Endothelial cell of umbilical vein (primary cell): ENCODE measurements at regions not wholly inside any gene's neighbourhood (a gene's known extent, or its start where the extent isn't known, plus 50 kb on each side); places are given as distances from the start of the nearest gene placed in this dataset.

ENCODE experiments used
- BruUV-seq: library from RNA; stranded (reverse); fragments of 400-500 nt; replicated peaks from 2 replicates; lab custom pipeline; 2021; lab: Mats Ljungman, UMichigan
- CTCF ChIA-PET: fragments of 300-600, 350-600 bp; sonication (Branson Sonifier 250); formaldehyde crosslinking; loops from one replicate; lab custom pipeline; 2021; ENCODE audit warnings: antibody characterized with exemption, inconsistent platforms; lab: Charles Lee
- POLR2A ChIA-PET: fragments of 300-600, 350-600 bp; sonication (Branson Sonifier 250); formaldehyde crosslinking; loops from one replicate; lab custom pipeline; 2021; ENCODE audit warnings: antibody characterized with exemption, inconsistent platforms; lab: Charles Lee
- DNase-seq: peaks from one replicate; pipeline ENCODE4 v3.0.0-alpha.2; 2011; ENCODE audit warnings: low read depth, low spot score
- FAIRE-seq: peaks from 2 replicates; lab custom pipeline; 2011; peaks lifted over from hg19 to GRCh38; lab: Jason Lieb, UNC
- H2AFZ ChIP-seq: 2 replicates; pipeline ENCODE4 v1.6.0; 2012; ENCODE audit warnings: low read depth, low read length, control low read depth, inconsistent platforms
- H3K27ac ChIP-seq: 2 replicates; pipeline ENCODE4 v1.5.1; 2011; ENCODE audit warnings: low read depth, mild to moderate bottlenecking, control low read depth, low read length, moderate library complexity; ENCODE audit not compliant: insufficient read depth
- H3K27me3 ChIP-seq, 2 experiments: 2 replicates each; pipeline versions ENCODE4 v1.6.0 to v1.6.1; 2011; ENCODE audit warnings: low read length in 2 of 2, mixed read lengths in 1 of 2; ENCODE audit not compliant: control insufficient read depth in 2 of 2, insufficient read depth in 2 of 2
- H3K36me3 ChIP-seq, 2 experiments: 2 replicates in 1 of 2; 3 replicates in 1 of 2; pipeline ENCODE4 v1.5.1; 2011; ENCODE audit warnings: low read length in 2 of 2, mild to moderate bottlenecking in 1 of 2, moderate library complexity in 1 of 2; ENCODE audit not compliant: control insufficient read depth in 2 of 2, insufficient read depth in 2 of 2; ENCODE audit errors: extremely low read depth in 1 of 2
- H3K4me1 ChIP-seq: 3 replicates; pipeline ENCODE4 v1.5.1; 2011; ENCODE audit warnings: mild to moderate bottlenecking, low read length; ENCODE audit not compliant: control insufficient read depth, insufficient read depth; ENCODE audit errors: extremely low read depth
- H3K4me2 ChIP-seq: 2 replicates; pipeline ENCODE4 v1.6.1; 2011; ENCODE audit warnings: low read length, control low read depth, mixed read lengths; ENCODE audit not compliant: insufficient read depth
- H3K4me3 ChIP-seq, 3 experiments: fragments of 200-600 bp in 1 of 3; sonication (generic), shearing (Covaris generic) in 1 of 3; replicated peaks in 1 of 3; 2 replicates each; pipeline ENCODE4 v1.5.1; 2011 to 2016; ENCODE audit warnings: control low read depth in 3 of 3, low read length in 3 of 3, mild to moderate bottlenecking in 2 of 3, inconsistent platforms in 1 of 3, low read depth in 1 of 3, moderate library complexity in 1 of 3; ENCODE audit not compliant: insufficient read depth in 1 of 3
- H3K79me2 ChIP-seq: 2 replicates; pipeline ENCODE4 v1.6.0; 2012; ENCODE audit warnings: low read length, inconsistent platforms; ENCODE audit not compliant: control insufficient read depth, insufficient read depth
- H3K9ac ChIP-seq: replicated peaks from 2 replicates; pipeline ENCODE3; 2011; ENCODE audit warnings: low read length, control low read depth; ENCODE audit not compliant: insufficient read depth; ENCODE audit errors: extremely low read depth
- H3K9me1 ChIP-seq: replicated peaks from 3 replicates; pipeline ENCODE4 v1.6.0; 2011; ENCODE audit warnings: mild to moderate bottlenecking, low read length; ENCODE audit not compliant: control insufficient read depth, insufficient read depth; ENCODE audit errors: extremely low read depth
- H3K9me3 ChIP-seq: replicated peaks from 2 replicates; pipeline ENCODE4 v1.5.1; 2012; ENCODE audit warnings: low read length, inconsistent platforms; ENCODE audit not compliant: control insufficient read depth, insufficient read depth
- H4K20me1 ChIP-seq: replicated peaks from 2 replicates; pipeline ENCODE3; 2011; ENCODE audit warnings: mild to moderate bottlenecking, low read length; ENCODE audit not compliant: control insufficient read depth, insufficient read depth; ENCODE audit errors: extremely low read depth
- CTCF ChIP-seq, 2 donors: IDR thresholded peaks; 1 replicate in 1 of 2; 2 replicates in 1 of 2; pipeline ENCODE4 v1.5.1; 2011; ENCODE audit warnings: low read length in 2 of 2, mild to moderate bottlenecking in 2 of 2, moderate library complexity in 2 of 2, control low read depth in 1 of 2, inconsistent platforms in 1 of 2, low read depth in 1 of 2; ENCODE audit not compliant: insufficient read depth in 1 of 2; ENCODE audit errors: extremely low read depth in 1 of 2
- EZH2 ChIP-seq: IDR thresholded peaks from 2 replicates; pipeline ENCODE4 v1.6.1; 2012; ENCODE audit warnings: borderline replicate concordance, low read depth, mild to moderate bottlenecking, moderate library complexity, low read length, inconsistent platforms; ENCODE audit not compliant: severe bottlenecking
- FOS ChIP-seq: IDR thresholded peaks from 2 replicates; pipeline ENCODE4 v1.6.1; 2011; ENCODE audit warnings: mild to moderate bottlenecking, low read length, moderate library complexity, borderline replicate concordance; ENCODE audit not compliant: insufficient read depth
- GATA2 ChIP-seq: IDR thresholded peaks from 2 replicates; pipeline ENCODE4 v1.7.0; 2011; ENCODE audit warnings: low read depth, mild to moderate bottlenecking, moderate library complexity, mixed read lengths, low read length; ENCODE audit not compliant: insufficient read length, insufficient read depth
- JUN ChIP-seq: IDR thresholded peaks from 2 replicates; pipeline ENCODE4 v1.6.1; 2011; ENCODE audit warnings: borderline replicate concordance, low read depth; ENCODE audit not compliant: insufficient read length, insufficient read depth
- MAX ChIP-seq: IDR thresholded peaks from 2 replicates; pipeline ENCODE4 v1.6.1; 2011; ENCODE audit not compliant: insufficient read depth, insufficient read length
- MYC ChIP-seq: IDR thresholded peaks from one replicate; pipeline ENCODE4 v1.6.1; 2011; ENCODE audit warnings: mild to moderate bottlenecking, low read depth, low read length
- POLR2A ChIP-seq: IDR thresholded peaks from 2 replicates; pipeline ENCODE4 v1.6.1; 2012; ENCODE audit warnings: low read depth, mild to moderate bottlenecking, control low read depth, low read length
- POLR2AphosphoS5 ChIP-seq: IDR thresholded peaks from 2 replicates; pipeline ENCODE4 v1.6.1; 2012; ENCODE audit warnings: low read depth, mild to moderate bottlenecking, control low read depth, low read length, moderate library complexity; ENCODE audit not compliant: insufficient read depth
- dilution Hi-C: fragments of 300-500 bp; cut with MboI; formaldehyde crosslinking; loops from one replicate; pipeline ENCODE4 v1.15.0; 2019; ENCODE audit warnings: low sequenced_read_pairs; ENCODE audit not compliant: extremely low pct_ligation_motif_present
- intact Hi-C: fragments of 100-400 bp; cut with micrococcal nuclease; formaldehyde crosslinking; loops from one replicate; pipeline ENCODE4 v1.10.0; 2022

GRCh38 chr7:46687203-46687602, 766.1 kb upstream of the IGFBP3 start:
- Histone ChIP-seq H3K4me3 (no peak overlapping the region), H2AFZ (no peak overlapping the region), H3K27me3 (no peaks in the 10 kb centered on the region), H4K20me1 (no peaks in the 10 kb centered on the region), H3K9me1 (no peaks in the 10 kb centered on the region), H3K36me3 (no peaks in the 10 kb centered on the region), H3K4me2 (no peak overlapping the region), H3K79me2 (no peaks in the 10 kb centered on the region), H3K9me3 (no peaks in the 10 kb centered on the region), H3K27ac (no peak overlapping the region), H3K9ac (no peak overlapping the region), H3K4me1 (no peaks in the 10 kb centered on the region)
- POLR2A ChIA-PET: no interaction called here
- TF ChIP-seq MYC: no peak
- TF ChIP-seq JUN: no peak
- TF ChIP-seq POLR2AphosphoS5: no peak
- TF ChIP-seq EZH2: no peak
- TF ChIP-seq GATA2: no peak
- TF ChIP-seq FOS: no peak
- TF ChIP-seq CTCF (IDR thresholded peaks at IDR 0.05; ENCODE audit: extremely low read depth in 1 of 2, insufficient read depth in 1 of 2, low read depth in 1 of 2, low read length in 2 of 2): no peak
- no peak for TF ChIP-seq POLR2A
- no peak for TF ChIP-seq MAX
- CTCF ChIA-PET: no interaction called here
- FAIRE-seq (no peak), DNase-seq (no peak)
- intact Hi-C loops (no loop called here), dilution Hi-C loops (no loop called here)
- BruUV-seq: no TSS peak
